PC-3 (cell line): ENCODE measurements at regions not wholly inside any gene's neighbourhood (a gene's known extent, or its start where the extent isn't known, plus 50 kb on each side); places are given as distances from the start of the nearest gene placed in this dataset.

Experiments
- CTCF ChIP-seq: fragments of 300-600 bp; sonication (generic); conservative IDR thresholded peaks from 2 replicates; pipeline ENCODE4 v1.5.1; 2017; ENCODE audit warnings: antibody characterized with exemption, low read depth, mild to moderate bottlenecking, low read length
- EZH2 ChIP-seq: fragments of 300-600 bp; sonication (generic); IDR thresholded peaks from one replicate; pipeline ENCODE4 v1.6.1; 2017; ENCODE audit warnings: antibody characterized with exemption, mild to moderate bottlenecking, low read length; ENCODE audit not compliant: unreplicated experiment

- TF ChIP-seq CTCF (no peak), EZH2 (no peak)
Observed at GRCh38 chr10:117726596-117727295, 184.2 kb downstream of the EMX2 start.
